Heart left ventricle (tissue), 13 donors: ENCODE measurements at regions not wholly inside any gene's neighbourhood (a gene's known extent, or its start where the extent isn't known, plus 50 kb on each side); places are given as distances from the start of the nearest gene placed in this dataset.

Source experiments
- CTCF ChIP-seq, 12 donors: fragments of 200-600 bp; sonication (generic) in 4 of 12; IDR thresholded peaks; one replicate each; pipeline versions ENCODE4 v1.5.0 to v1.8.0; 2018 to 2022; ENCODE audit warnings: antibody characterized with exemption in 12 of 12, mild to moderate bottlenecking in 5 of 12
- POLR2A ChIP-seq, 2 donors: fragments of 450-650 bp; IDR thresholded peaks; one replicate each; pipeline ENCODE4 v1.6.1; 2017; ENCODE audit warnings: antibody characterized with exemption in 2 of 2, mild to moderate bottlenecking in 2 of 2, moderate library complexity in 2 of 2
- donor health status: ischemic (EF 13 %, LVEDD 7.1; RV severe dilation, severe dysfunction).
- donor health status: DM: no; HTN: yes; CAD: no.
- donor health status: DM: no; HTN: no; CAD: no.
- donor health status: ischemic (EF 25% LVEDD 6.9; RV normal size, moderate dysfunction).
- donor health status: ischemic (EF 25% LVEDD 5.7; RV mildly dilated, moderate dysfunction).
- donor health status: ischemic (EF 35%, LVEDD 5.7; RV mildly dilated, moderate dysfunction).
- donor health status: nonischemic (EF 11% LVEDD 7.7; RV severe dilation, severe dysfunction).
- donor health status: DM: yes; HTN: yes; CAD: no.
- donor health status: PGD.
- donor health status: ischemic (EF 29% LVEDD 5.4; RV normal size, mild dysfunction).
- donor health status: nonischemic (EF 23%, LVEDD 6.1; RV moderate dilation, normal function).

DNA sequence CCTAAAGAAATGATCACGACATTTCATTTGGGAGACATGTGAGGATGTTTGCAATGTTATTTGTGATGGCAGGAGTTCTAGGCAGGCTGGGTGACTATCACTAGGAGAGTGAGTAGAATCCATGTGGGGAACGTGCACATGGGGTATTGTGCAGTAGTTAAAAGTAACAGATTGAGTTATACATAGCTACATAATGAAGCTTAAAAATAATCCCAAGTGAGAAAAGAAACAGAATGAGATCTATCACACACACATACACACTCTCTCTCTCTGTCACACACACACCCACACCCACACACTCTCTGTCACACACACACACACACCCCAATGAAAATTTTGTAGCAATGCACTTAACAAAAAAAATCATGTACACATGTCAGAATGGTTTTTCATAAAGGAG is 218.7 kb upstream of the ARG1 start:
- no peak for TF ChIP-seq CTCF (IDR thresholded peaks at IDR 0.05)
- TF ChIP-seq POLR2A (IDR thresholded peaks at IDR 0.05): no peak
